ENCODE measurements at regions not wholly inside any gene's neighbourhood (a gene's known extent, or its start where the extent isn't known, plus 50 kb on each side); places are given as distances from the start of the nearest gene placed in this dataset.

DNA sequence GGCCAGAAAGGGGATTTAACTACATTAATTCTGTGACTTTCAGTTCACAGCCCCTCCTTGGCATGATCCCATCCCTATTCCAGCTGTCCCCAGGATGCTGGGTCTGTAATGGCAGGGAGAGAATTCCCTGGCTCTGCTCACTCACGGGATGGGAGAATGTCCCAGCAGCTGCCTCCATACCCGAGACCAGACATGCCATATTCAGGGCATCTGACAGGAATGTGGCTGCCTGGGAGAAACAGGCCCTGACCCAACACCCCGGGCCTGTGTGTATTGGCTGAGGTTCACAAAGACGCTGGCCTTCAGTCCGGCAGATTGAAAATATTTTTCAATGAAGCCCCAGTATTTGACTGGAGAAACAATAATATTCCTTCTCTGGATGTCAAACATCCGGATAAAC is 83.6 kb upstream of the SMAD3 start:
- TF ChIP-seq POLR2A (IDR thresholded peaks at IDR 0.05), result no peak
- TF ChIP-seq, protein P1, sequence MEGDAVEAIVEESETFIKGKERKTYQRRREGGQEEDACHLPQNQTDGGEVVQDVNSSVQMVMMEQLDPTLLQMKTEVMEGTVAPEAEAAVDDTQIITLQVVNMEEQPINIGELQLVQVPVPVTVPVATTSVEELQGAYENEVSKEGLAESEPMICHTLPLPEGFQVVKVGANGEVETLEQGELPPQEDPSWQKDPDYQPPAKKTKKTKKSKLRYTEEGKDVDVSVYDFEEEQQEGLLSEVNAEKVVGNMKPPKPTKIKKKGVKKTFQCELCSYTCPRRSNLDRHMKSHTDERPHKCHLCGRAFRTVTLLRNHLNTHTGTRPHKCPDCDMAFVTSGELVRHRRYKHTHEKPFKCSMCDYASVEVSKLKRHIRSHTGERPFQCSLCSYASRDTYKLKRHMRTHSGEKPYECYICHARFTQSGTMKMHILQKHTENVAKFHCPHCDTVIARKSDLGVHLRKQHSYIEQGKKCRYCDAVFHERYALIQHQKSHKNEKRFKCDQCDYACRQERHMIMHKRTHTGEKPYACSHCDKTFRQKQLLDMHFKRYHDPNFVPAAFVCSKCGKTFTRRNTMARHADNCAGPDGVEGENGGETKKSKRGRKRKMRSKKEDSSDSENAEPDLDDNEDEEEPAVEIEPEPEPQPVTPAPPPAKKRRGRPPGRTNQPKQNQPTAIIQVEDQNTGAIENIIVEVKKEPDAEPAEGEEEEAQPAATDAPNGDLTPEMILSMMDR (IDR thresholded peaks at IDR 0.05), result no peak
